GM19397 (cell line): ENCODE measurements at regions not wholly inside any gene's neighbourhood (a gene's known extent, or its start where the extent isn't known, plus 50 kb on each side); places are given as distances from the start of the nearest gene placed in this dataset.

ENCODE experiments used
- ATAC-seq: cut with Tn5 transposase; IDR thresholded peaks from one replicate; pipeline ENCODE4 v1.9.1; 2021; ENCODE audit warnings: mild to moderate bottlenecking, moderate library complexity; ENCODE audit not compliant: unreplicated experiment

- no peak for ATAC-seq
Observed at GRCh38 chr5:117210796-117211195, 636.2 kb upstream of the SEMA6A start.

- ATAC-seq = no peak
Observed at GRCh38 chr5:117209479-117209878, 634.9 kb upstream of the SEMA6A start.

GRCh38 chr5:117207088-117207668, 632.6 kb upstream of the SEMA6A start:
- no peak for ATAC-seq

GRCh38 chr5:117205894-117206293, 631.3 kb upstream of the SEMA6A start:
- ATAC-seq = no peak

- no peak for ATAC-seq
Observed at GRCh38 chr5:117204926-117205869, 630.6 kb upstream of the SEMA6A start.

- no peak for ATAC-seq
Observed at GRCh38 chr5:117204404-117204803, 629.8 kb upstream of the SEMA6A start.

GRCh38 chr5:117203584-117203983, 629.0 kb upstream of the SEMA6A start:
- ATAC-seq = no peak

GRCh38 chr5:117201001-117201400, 626.4 kb upstream of the SEMA6A start:
- no peak for ATAC-seq

- no peak for ATAC-seq
Observed at GRCh38 chr5:117195076-117195475, 620.5 kb upstream of the SEMA6A start.

- ATAC-seq = no peak
Observed at GRCh38 chr5:117191251-117191650, 616.6 kb upstream of the SEMA6A start.

- no peak for ATAC-seq
Observed at GRCh38 chr5:117189784-117190183, 615.2 kb upstream of the SEMA6A start.

- ATAC-seq = no peak
Observed at GRCh38 chr5:117188211-117188610, 613.6 kb upstream of the SEMA6A start.

GRCh38 chr5:117186751-117187150, 612.1 kb upstream of the SEMA6A start:
- ATAC-seq = no peak

GRCh38 chr5:117183326-117183725, 608.7 kb upstream of the SEMA6A start:
- no peak for ATAC-seq

GRCh38 chr5:117182104-117182503, 607.5 kb upstream of the SEMA6A start:
- no peak for ATAC-seq

GRCh38 chr5:117177302-117177701, 602.7 kb upstream of the SEMA6A start:
- no peak for ATAC-seq

- no peak for ATAC-seq
Observed at GRCh38 chr5:117165068-117165467, 590.4 kb upstream of the SEMA6A start.

GRCh38 chr5:117161718-117162335, 587.2 kb upstream of the SEMA6A start:
- no peak for ATAC-seq

GRCh38 chr5:117160391-117160790, 585.8 kb upstream of the SEMA6A start:
- no peak for ATAC-seq

- no peak for ATAC-seq
Observed at GRCh38 chr5:117149312-117149711, 574.7 kb upstream of the SEMA6A start.

GRCh38 chr5:117144086-117144485, 569.5 kb upstream of the SEMA6A start:
- ATAC-seq = no peak

- ATAC-seq = no peak
Observed at GRCh38 chr5:117143406-117143805, 568.8 kb upstream of the SEMA6A start.
